Duodenal mucosa (tissue), 2 donors: ENCODE measurements at regions not wholly inside any gene's neighbourhood (a gene's known extent, or its start where the extent isn't known, plus 50 kb on each side); places are given as distances from the start of the nearest gene placed in this dataset.

Experiments used
- H3K27ac ChIP-seq: one replicate; pipeline ENCODE4 v1.7.0; 2013; ENCODE audit warnings: low read depth, low read length
- H3K27me3 ChIP-seq, 2 donors: one replicate each; pipeline ENCODE4 v1.7.0; 2013; ENCODE audit warnings: low read length in 2 of 2, control low read depth in 1 of 2; ENCODE audit not compliant: insufficient read depth in 2 of 2, control insufficient read depth in 1 of 2
- H3K36me3 ChIP-seq, 2 donors: one replicate each; pipeline ENCODE4 v1.7.0; 2013; ENCODE audit warnings: low read length in 2 of 2, control low read depth in 1 of 2; ENCODE audit not compliant: insufficient read depth in 2 of 2, control insufficient read depth in 1 of 2
- H3K4me1 ChIP-seq, 2 donors: one replicate each; pipeline ENCODE4 v1.7.0; 2013; ENCODE audit warnings: low read length in 2 of 2, control low read depth in 1 of 2; ENCODE audit not compliant: insufficient read depth in 2 of 2, control insufficient read depth in 1 of 2
- H3K4me3 ChIP-seq, 2 donors: one replicate each; pipeline ENCODE4 v1.7.0; 2013; ENCODE audit warnings: low read length in 2 of 2, low read depth in 1 of 2
- H3K9ac ChIP-seq, 2 donors: one replicate each; pipeline ENCODE4 v1.7.0; 2013; ENCODE audit warnings: low read length in 2 of 2, low read depth in 1 of 2
- H3K9me3 ChIP-seq, 2 donors: one replicate each; pipeline ENCODE4 v1.7.0; 2013; ENCODE audit warnings: low read length in 2 of 2, control low read depth in 1 of 2; ENCODE audit not compliant: control insufficient read depth in 1 of 2

- no peak overlapping the region for H3K4me3 ChIP-seq
- H3K9ac ChIP-seq = no peak overlapping the region
- no peaks in the 10 kb centered on the region for H3K36me3 ChIP-seq
- no peaks in the 10 kb centered on the region for H3K27me3 ChIP-seq
- no peaks in the 10 kb centered on the region for H3K4me1 ChIP-seq
- H3K27ac ChIP-seq = no peak overlapping the region
- no peaks in the 10 kb centered on the region for H3K9me3 ChIP-seq
Measured at GRCh38 chr12:66978802-66979201, 290.4 kb upstream of the CAND1 start.

- Histone ChIP-seq H3K9me3 (no peaks in the 10 kb centered on the region), H3K27me3 (no peaks in the 10 kb centered on the region), H3K27ac (no peak overlapping the region), H3K36me3 (no peaks in the 10 kb centered on the region), H3K9ac (no peak overlapping the region), H3K4me1 (no peaks in the 10 kb centered on the region), H3K4me3 (no peak overlapping the region)
Measured at GRCh38 chr12:66979251-66979650, 289.9 kb upstream of the CAND1 start.

GRCh38 chr12:66984077-66984476 is 285.1 kb upstream of the CAND1 start:
- no peak overlapping the region for H3K27ac ChIP-seq

GRCh38 chr12:66984962-66985361 is 284.2 kb upstream of the CAND1 start:
- no peaks in the 10 kb centered on the region for H3K27me3 ChIP-seq
- no peak overlapping the region for H3K4me3 ChIP-seq
- no peak overlapping the region for H3K9ac ChIP-seq
- H3K4me1 ChIP-seq = no peaks in the 10 kb centered on the region
- H3K27ac ChIP-seq = no peak overlapping the region
- no peaks in the 10 kb centered on the region for H3K9me3 ChIP-seq
- H3K36me3 ChIP-seq = no peaks in the 10 kb centered on the region

More at GRCh38 chr12:66984077-66984476, 285.1 kb upstream of the CAND1 start:
- H3K9ac ChIP-seq = no peak overlapping the region
- H3K9me3 ChIP-seq = no peaks in the 10 kb centered on the region
- no peaks in the 10 kb centered on the region for H3K27me3 ChIP-seq
- no peaks in the 10 kb centered on the region for H3K36me3 ChIP-seq
- H3K4me1 ChIP-seq = no peaks in the 10 kb centered on the region
- no peak overlapping the region for H3K4me3 ChIP-seq

- Histone ChIP-seq H3K9me3 (no peaks in the 10 kb centered on the region), H3K27ac (no peak overlapping the region), H3K9ac (no peak overlapping the region), H3K4me1 (no peaks in the 10 kb centered on the region), H3K4me3 (no peak overlapping the region), H3K27me3 (no peaks in the 10 kb centered on the region), H3K36me3 (no peaks in the 10 kb centered on the region)
Measured at GRCh38 chr12:66999141-66999540, 270.0 kb upstream of the CAND1 start.

GRCh38 chr12:67001251-67001650 is 267.9 kb upstream of the CAND1 start:
- no peaks in the 10 kb centered on the region for H3K4me1 ChIP-seq
- H3K27ac ChIP-seq = no peak overlapping the region
- H3K27me3 ChIP-seq = no peaks in the 10 kb centered on the region
- H3K9me3 ChIP-seq = no peaks in the 10 kb centered on the region
- no peak overlapping the region for H3K4me3 ChIP-seq
- no peaks in the 10 kb centered on the region for H3K36me3 ChIP-seq
- no peak overlapping the region for H3K9ac ChIP-seq

- H3K9me3 ChIP-seq = no peaks in the 10 kb centered on the region
- H3K36me3 ChIP-seq = no peaks in the 10 kb centered on the region
- H3K4me3 ChIP-seq = no peak overlapping the region
- H3K27me3 ChIP-seq = no peaks in the 10 kb centered on the region
- no peak overlapping the region for H3K27ac ChIP-seq
- H3K9ac ChIP-seq = no peak overlapping the region
- no peaks in the 10 kb centered on the region for H3K4me1 ChIP-seq
Measured at GRCh38 chr12:67002720-67003119, 266.4 kb upstream of the CAND1 start.

- Histone ChIP-seq H3K4me1 (no peaks in the 10 kb centered on the region), H3K4me3 (no peak overlapping the region), H3K9me3 (no peaks in the 10 kb centered on the region), H3K9ac (no peak overlapping the region), H3K27me3 (no peaks in the 10 kb centered on the region), H3K36me3 (no peaks in the 10 kb centered on the region), H3K27ac (no peak overlapping the region)
Measured at GRCh38 chr12:67006610-67007009, 262.5 kb upstream of the CAND1 start.

- Histone ChIP-seq H3K9ac (no peak overlapping the region), H3K27ac (no peak overlapping the region), H3K9me3 (no peaks in the 10 kb centered on the region), H3K4me1 (no peaks in the 10 kb centered on the region), H3K36me3 (no peaks in the 10 kb centered on the region), H3K4me3 (no peak overlapping the region), H3K27me3 (no peaks in the 10 kb centered on the region)
Measured at GRCh38 chr12:67014642-67015041, 254.5 kb upstream of the CAND1 start.

- no peaks in the 10 kb centered on the region for H3K9me3 ChIP-seq
- H3K4me3 ChIP-seq = no peak overlapping the region
- H3K4me1 ChIP-seq = no peaks in the 10 kb centered on the region
- H3K9ac ChIP-seq = no peak overlapping the region
- H3K27me3 ChIP-seq = no peaks in the 10 kb centered on the region
- no peak overlapping the region for H3K27ac ChIP-seq
- no peaks in the 10 kb centered on the region for H3K36me3 ChIP-seq
Measured at GRCh38 chr12:67018105-67018504, 251.1 kb upstream of the CAND1 start.

GRCh38 chr12:67019070-67019469 is 250.1 kb upstream of the CAND1 start:
- H3K27me3 ChIP-seq = no peaks in the 10 kb centered on the region
- H3K36me3 ChIP-seq = no peaks in the 10 kb centered on the region
- no peak overlapping the region for H3K4me3 ChIP-seq
- no peak overlapping the region for H3K27ac ChIP-seq
- H3K9me3 ChIP-seq = no peaks in the 10 kb centered on the region
- H3K4me1 ChIP-seq = no peaks in the 10 kb centered on the region
- H3K9ac ChIP-seq = no peak overlapping the region
